Mesendoderm (in vitro differentiated cells): ENCODE measurements at regions not wholly inside any gene's neighbourhood (a gene's known extent, or its start where the extent isn't known, plus 50 kb on each side); places are given as distances from the start of the nearest gene placed in this dataset.

Experiments used
- DNase-seq: peaks from one replicate; pipeline ENCODE4 v3.0.0; 2013
- H2AK5ac ChIP-seq: 2 replicates; pipeline ENCODE4 v1.6.1; 2013; ENCODE audit warnings: low read length, inconsistent platforms
- H2BK120ac ChIP-seq: 2 replicates; pipeline ENCODE4 v1.6.1; 2013; ENCODE audit warnings: low read depth, mild to moderate bottlenecking, low read length, moderate library complexity, mixed read lengths
- H2BK15ac ChIP-seq: replicated peaks from 2 replicates; pipeline ENCODE4 v1.6.1; 2013; ENCODE audit warnings: low read depth, mild to moderate bottlenecking, moderate library complexity
- H2BK5ac ChIP-seq: 2 replicates; pipeline ENCODE4 v1.6.1; 2013; ENCODE audit warnings: low read length, inconsistent platforms
- H3K18ac ChIP-seq: 2 replicates; pipeline ENCODE4 v1.6.1; 2013; ENCODE audit warnings: mild to moderate bottlenecking, low read length, mixed read lengths
- H3K23ac ChIP-seq: one replicate; pipeline ENCODE4 v1.6.1; 2013; ENCODE audit warnings: low read length
- H3K27ac ChIP-seq: 2 replicates; pipeline ENCODE4 v1.5.1; 2013; ENCODE audit warnings: low read depth, mild to moderate bottlenecking, inconsistent platforms, low read length, moderate library complexity
- H3K27me3 ChIP-seq: 2 replicates; pipeline ENCODE4 v1.6.1; 2013; ENCODE audit warnings: low read length, control low read depth, mild to moderate bottlenecking, inconsistent platforms; ENCODE audit not compliant: insufficient read depth, poor library complexity
- H3K36me3 ChIP-seq: 2 replicates; pipeline ENCODE4 v1.6.1; 2013; ENCODE audit warnings: low read length, inconsistent platforms; ENCODE audit not compliant: control insufficient read depth, insufficient read depth
- H3K4ac ChIP-seq: one replicate; pipeline ENCODE4 v1.6.1; 2013; ENCODE audit warnings: low read depth, mild to moderate bottlenecking, low read length, moderate library complexity
- H3K4me1 ChIP-seq: 2 replicates; pipeline ENCODE4 v1.6.1; 2013; ENCODE audit warnings: low read depth, low read length, inconsistent platforms; ENCODE audit not compliant: control insufficient read depth
- H3K4me2 ChIP-seq: 2 replicates; pipeline ENCODE4 v1.6.1; 2013; ENCODE audit warnings: low read length
- H3K4me3 ChIP-seq: 2 replicates; pipeline ENCODE4 v1.5.1; 2013; ENCODE audit warnings: mild to moderate bottlenecking, low read length
- H3K56ac ChIP-seq: one replicate; pipeline ENCODE4 v1.6.1; 2013; ENCODE audit warnings: low read length
- H3K79me1 ChIP-seq: 2 replicates; pipeline ENCODE4 v1.6.1; 2013; ENCODE audit warnings: low read length, inconsistent platforms
- H3K79me2 ChIP-seq: 2 replicates; pipeline ENCODE4 v1.6.1; 2013; ENCODE audit warnings: mild to moderate bottlenecking, low read length; ENCODE audit not compliant: control insufficient read depth, insufficient read depth
- H3K9ac ChIP-seq: 2 replicates; pipeline ENCODE4 v1.6.1; 2013; ENCODE audit warnings: low read length, inconsistent platforms
- H4K5ac ChIP-seq: one replicate; pipeline ENCODE4 v1.6.1; 2013; ENCODE audit warnings: low read length
- H4K8ac ChIP-seq: one replicate; pipeline ENCODE4 v1.6.1; 2013; ENCODE audit warnings: low read depth, mild to moderate bottlenecking, control low read depth, low read length, moderate library complexity
- WGBS: extraction: QIAGEN DNeasy Blood & Tissue Kit; methylation state at CpG from one replicate; pipeline ENCODE4 v1.1.7; 2013; ENCODE audit warnings: low lambda C conversion rate, missing lambda C conversion rate; ENCODE audit not compliant: insufficient coverage; ENCODE audit errors: extremely low coverage; 5-methylcytosine and 5-hydroxymethylcytosine counted together

DNA sequence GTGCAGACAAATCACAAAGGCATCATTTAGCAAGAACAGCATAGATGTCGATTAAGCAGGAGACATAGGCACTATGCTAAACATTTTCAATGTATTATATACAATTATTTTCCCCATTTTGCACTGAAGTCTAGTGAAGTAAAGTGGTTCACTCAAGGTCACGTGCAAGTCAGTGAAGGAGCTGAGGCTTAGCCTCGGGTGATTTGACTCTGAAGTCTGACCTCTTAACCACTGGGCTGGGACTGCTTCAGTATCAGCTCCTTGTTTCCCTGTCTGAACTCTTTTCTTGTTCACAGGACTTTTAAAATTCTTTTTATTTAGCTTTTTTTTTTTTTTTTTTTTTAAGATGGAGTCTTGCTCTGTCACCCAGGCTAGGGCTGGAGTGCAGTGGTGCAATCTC, 262.7 kb downstream of the DRD1 start:
- Histone ChIP-seq H4K5ac (no peak overlapping the region), H2BK5ac (no peak overlapping the region), H3K18ac (no peak overlapping the region), H3K56ac (no peak overlapping the region), H3K4me1 (no peaks in the 10 kb centered on the region), H2BK120ac (no peak overlapping the region), H2AK5ac (no peak overlapping the region), H3K27ac (no peak overlapping the region), H3K79me1 (no peaks in the 10 kb centered on the region), H3K23ac (no peak overlapping the region), H4K8ac (no peak overlapping the region), H3K4ac (no peak overlapping the region), H2BK15ac (no peak overlapping the region), H3K4me2 (no peak overlapping the region), H3K9ac (no peak overlapping the region), H3K79me2 (no peaks in the 10 kb centered on the region), H3K4me3 (no peak overlapping the region), H3K27me3 (no peaks in the 10 kb centered on the region), H3K36me3 (no peaks in the 10 kb centered on the region)
- no CpG with 5 or more reads among the region's 3 CpGs for WGBS
- no peak for DNase-seq

DNA sequence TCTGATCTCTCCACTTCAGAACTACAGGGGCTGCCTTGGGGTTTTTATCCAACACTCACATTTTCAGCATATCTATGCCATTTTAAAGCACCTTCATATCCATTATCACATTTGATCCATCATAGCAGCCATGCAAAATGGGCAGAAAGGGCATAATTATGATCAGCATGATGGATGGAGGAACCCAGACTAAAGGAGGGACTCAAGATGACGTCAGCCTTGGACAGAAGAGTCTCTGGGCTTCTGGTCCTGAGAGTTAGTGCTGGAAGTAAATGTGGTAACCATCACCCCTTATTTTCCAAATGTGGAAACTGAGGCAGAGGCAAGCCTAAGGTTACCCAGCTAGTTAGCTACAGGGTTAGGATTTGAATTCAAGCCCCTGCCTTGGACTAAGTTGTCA, 273.1 kb downstream of the DRD1 start:
- no peak overlapping the region for H3K18ac ChIP-seq
- no peaks in the 10 kb centered on the region for H3K79me2 ChIP-seq
- no peaks in the 10 kb centered on the region for H3K36me3 ChIP-seq
- H2BK15ac ChIP-seq: no peak overlapping the region
- H2BK5ac ChIP-seq: no peak overlapping the region
- no CpG with 5 or more reads among the region's 1 CpG for WGBS
- no peak overlapping the region for H3K27ac ChIP-seq
- H3K4me2 ChIP-seq: no peak overlapping the region
- H3K23ac ChIP-seq: no peak overlapping the region
- no peak overlapping the region for H2AK5ac ChIP-seq
- no peaks in the 10 kb centered on the region for H3K27me3 ChIP-seq
- H3K4ac ChIP-seq: no peak overlapping the region
- no peaks in the 10 kb centered on the region for H3K4me1 ChIP-seq
- H3K56ac ChIP-seq: no peak overlapping the region
- H2BK120ac ChIP-seq: no peak overlapping the region
- H4K8ac ChIP-seq: no peak overlapping the region
- DNase-seq: no peak
- no peaks in the 10 kb centered on the region for H3K79me1 ChIP-seq
- no peak overlapping the region for H3K4me3 ChIP-seq
- no peak overlapping the region for H4K5ac ChIP-seq
- no peak overlapping the region for H3K9ac ChIP-seq

DNA sequence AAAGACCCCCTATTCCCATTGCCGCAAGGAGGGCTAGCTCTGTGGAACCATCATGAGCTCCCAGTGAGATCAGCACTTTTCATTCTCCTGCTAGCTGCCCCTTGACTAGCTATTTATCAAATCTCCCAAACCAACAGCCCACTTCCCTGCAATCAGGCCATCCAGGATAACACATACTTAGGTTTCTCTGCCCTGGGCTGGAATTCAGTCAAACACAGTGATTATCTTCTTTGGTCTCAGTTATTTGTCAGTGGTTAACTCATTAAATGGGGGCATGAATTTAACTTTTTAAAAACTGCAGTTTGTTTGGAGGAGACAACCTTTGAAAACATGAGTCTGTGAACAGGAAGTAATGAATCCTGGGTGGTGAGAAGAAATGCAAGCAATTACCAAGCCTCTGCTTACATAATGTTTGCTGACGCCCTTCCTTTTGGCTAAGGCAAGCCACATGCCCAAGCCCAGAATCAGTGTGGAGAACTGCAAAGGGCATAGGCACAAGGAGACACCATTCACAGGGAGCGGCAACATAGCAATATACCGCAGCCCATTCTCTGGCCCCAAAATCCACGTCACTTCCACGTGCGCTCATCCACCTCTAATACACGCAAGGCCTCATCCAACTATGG, 275.0 kb downstream of the DRD1 start:
- Histone ChIP-seq H3K27ac (no peak overlapping the region), H3K79me2 (no peaks in the 10 kb centered on the region), H3K79me1 (no peaks in the 10 kb centered on the region), H3K4me1 (no peaks in the 10 kb centered on the region), H3K27me3 (no peaks in the 10 kb centered on the region), H3K4me3 (no peak overlapping the region), H2BK120ac (no peak overlapping the region), H3K23ac (no peak overlapping the region), H3K36me3 (no peaks in the 10 kb centered on the region), H3K4ac (no peak overlapping the region), H2AK5ac (no peak overlapping the region), H2BK15ac (no peak overlapping the region), H4K8ac (no peak overlapping the region), H3K18ac (no peak overlapping the region), H4K5ac (no peak overlapping the region), H3K4me2 (no peak overlapping the region), H3K9ac (no peak overlapping the region), H2BK5ac (no peak overlapping the region), H3K56ac (no peak overlapping the region)
- no CpG with 5 or more reads among the region's 8 CpGs for WGBS
- DNase-seq: no peak

DNA sequence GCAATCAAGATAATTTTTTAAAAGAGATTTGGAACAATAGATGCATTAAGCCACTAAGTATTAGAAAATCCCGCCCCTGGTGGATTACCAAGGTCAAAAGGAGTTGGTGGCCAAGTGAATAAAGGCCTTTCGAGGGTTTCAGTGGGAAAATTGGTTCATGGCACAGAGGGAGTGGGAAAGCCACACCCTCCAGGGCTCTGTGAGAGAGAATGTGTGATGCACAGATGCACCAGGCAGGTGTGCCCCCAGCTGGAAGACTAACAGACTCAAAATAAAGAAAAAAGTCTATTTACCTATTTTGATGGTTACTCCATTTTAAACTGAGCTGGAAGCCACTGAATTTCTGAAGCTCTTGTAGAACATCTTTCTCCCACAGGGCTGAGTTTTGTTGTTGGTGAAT, 278.0 kb downstream of the DRD1 start:
- no peak overlapping the region for H4K8ac ChIP-seq

DNA sequence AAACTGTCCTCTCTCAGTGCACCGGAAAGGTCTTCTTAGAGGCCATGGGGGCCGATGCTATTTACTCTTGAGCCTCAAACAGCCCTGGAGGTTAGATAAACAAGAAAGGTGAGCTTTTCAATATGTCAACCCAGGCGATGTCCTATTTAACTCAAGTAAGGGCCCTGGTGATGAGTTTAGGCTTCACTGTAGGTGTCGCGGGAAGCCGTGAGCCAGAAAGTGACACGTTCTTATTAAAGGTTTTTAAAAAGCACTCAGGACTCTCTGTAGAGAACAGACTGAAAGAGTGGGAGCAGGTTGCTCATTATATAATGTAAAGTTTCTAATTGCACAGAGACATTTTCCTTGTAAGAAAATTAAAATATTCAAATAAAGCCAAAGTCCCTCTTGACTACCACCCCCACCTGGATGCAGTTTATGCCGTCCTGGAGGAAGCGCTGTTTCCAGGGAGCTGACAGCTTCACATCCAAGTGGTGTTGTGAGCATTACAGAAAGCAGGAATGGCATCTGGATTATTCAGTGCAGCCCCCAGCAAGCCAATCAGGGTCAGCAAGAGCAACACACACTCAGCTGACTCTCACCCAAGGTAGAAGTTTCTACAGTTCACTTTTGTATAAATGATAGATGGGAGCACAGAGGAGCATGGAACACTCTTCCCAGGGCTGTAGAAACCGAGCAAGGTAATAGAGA, 280.3 kb downstream of the DRD1 start:
- Histone ChIP-seq H2BK15ac (no peak overlapping the region), H3K27me3 (no peaks in the 10 kb centered on the region), H3K4ac (no peak overlapping the region), H4K5ac (no peak overlapping the region), H3K56ac (no peak overlapping the region), H4K8ac (no peak overlapping the region), H3K79me2 (no peaks in the 10 kb centered on the region), H3K4me3 (no peak overlapping the region), H3K23ac (no peak overlapping the region), H3K27ac (no peak overlapping the region), H3K4me1 (no peaks in the 10 kb centered on the region), H3K18ac (no peak overlapping the region), H3K79me1 (no peaks in the 10 kb centered on the region), H2AK5ac (no peak overlapping the region), H2BK120ac (no peak overlapping the region), H3K9ac (no peak overlapping the region), H3K36me3 (no peaks in the 10 kb centered on the region), H3K4me2 (no peak overlapping the region), H2BK5ac (no peak overlapping the region)
- no CpG with 5 or more reads among the region's 10 CpGs for WGBS
- no peak for DNase-seq

More for the DNA sequence above, 278.0 kb downstream of the DRD1 start:
- Histone ChIP-seq H3K9ac (no peak overlapping the region), H2BK120ac (no peak overlapping the region), H3K18ac (no peak overlapping the region), H3K4ac (no peak overlapping the region), H2BK15ac (no peak overlapping the region), H4K5ac (no peak overlapping the region), H2AK5ac (no peak overlapping the region), H3K4me2 (no peak overlapping the region), H3K36me3 (no peaks in the 10 kb centered on the region), H3K4me3 (no peak overlapping the region), H3K27me3 (no peaks in the 10 kb centered on the region), H3K56ac (no peak overlapping the region), H3K4me1 (no peaks in the 10 kb centered on the region), H3K79me2 (no peaks in the 10 kb centered on the region), H3K27ac (no peak overlapping the region), H2BK5ac (no peak overlapping the region), H3K23ac (no peak overlapping the region), H3K79me1 (no peaks in the 10 kb centered on the region)
- no CpG with 5 or more reads among the region's 2 CpGs for WGBS
- no peak for DNase-seq

DNA sequence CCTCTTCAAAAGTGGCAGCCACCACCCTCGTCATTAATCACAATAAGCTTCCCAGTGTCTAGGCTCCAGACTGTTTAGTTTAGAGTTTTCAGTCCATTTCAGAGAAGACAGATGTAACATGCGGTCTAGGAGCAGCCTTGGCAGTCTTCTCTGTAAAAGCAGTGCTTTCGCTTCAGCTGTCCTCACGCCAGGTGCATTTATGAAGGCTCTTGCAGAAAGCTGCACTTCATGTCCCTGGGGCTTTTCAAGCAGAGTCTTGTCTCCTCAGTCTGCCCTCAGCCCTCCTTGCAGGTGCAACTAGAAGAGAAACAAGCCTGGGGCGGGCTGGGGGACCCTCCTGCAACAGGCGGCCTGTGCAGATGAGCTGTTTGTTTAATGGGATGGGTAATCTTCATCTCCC, 281.9 kb downstream of the DRD1 start:
- no peak overlapping the region for H3K18ac ChIP-seq
- H3K79me2 ChIP-seq: no peaks in the 10 kb centered on the region
- WGBS: no CpG with 5 or more reads among the region's 6 CpGs
- no peak overlapping the region for H3K4me2 ChIP-seq
- no peak overlapping the region for H4K8ac ChIP-seq
- H2BK120ac ChIP-seq: no peak overlapping the region
- H3K79me1 ChIP-seq: no peaks in the 10 kb centered on the region
- H3K9ac ChIP-seq: no peak overlapping the region
- H3K4me3 ChIP-seq: no peak overlapping the region
- no peaks in the 10 kb centered on the region for H3K27me3 ChIP-seq
- no peak overlapping the region for H3K27ac ChIP-seq
- H3K4me1 ChIP-seq: no peaks in the 10 kb centered on the region
- H2BK5ac ChIP-seq: no peak overlapping the region
- DNase-seq: no peak
- no peaks in the 10 kb centered on the region for H3K36me3 ChIP-seq
- H2BK15ac ChIP-seq: no peak overlapping the region
- no peak overlapping the region for H4K5ac ChIP-seq
- no peak overlapping the region for H3K56ac ChIP-seq
- no peak overlapping the region for H3K4ac ChIP-seq
- no peak overlapping the region for H3K23ac ChIP-seq
- H2AK5ac ChIP-seq: no peak overlapping the region
